HG02642 (cell line): ENCODE measurements at regions not wholly inside any gene's neighbourhood (a gene's known extent, or its start where the extent isn't known, plus 50 kb on each side); places are given as distances from the start of the nearest gene placed in this dataset.
"Not testable (repeated sequence)": the region's sequence is repeated elsewhere in the genome, so short reads cannot be mapped to it uniquely, and the experiment has no call there.

Experiments
- ATAC-seq: cut with Tn5 transposase; IDR thresholded peaks from one replicate; pipeline ENCODE4 v1.9.1; 2021; ENCODE audit warnings: mild to moderate bottlenecking; ENCODE audit not compliant: unreplicated experiment, poor library complexity

- ATAC-seq, result no peak
Measured at GRCh38 chr14:83863042-83863774, 1666.7 kb upstream of the FLRT2 start.

- ATAC-seq, result no peak
Measured at GRCh38 chr14:83864106-83864505, 1665.8 kb upstream of the FLRT2 start.

GRCh38 chr14:83867566-83868225, 1662.2 kb upstream of the FLRT2 start:
- ATAC-seq, result no peak

DNA sequence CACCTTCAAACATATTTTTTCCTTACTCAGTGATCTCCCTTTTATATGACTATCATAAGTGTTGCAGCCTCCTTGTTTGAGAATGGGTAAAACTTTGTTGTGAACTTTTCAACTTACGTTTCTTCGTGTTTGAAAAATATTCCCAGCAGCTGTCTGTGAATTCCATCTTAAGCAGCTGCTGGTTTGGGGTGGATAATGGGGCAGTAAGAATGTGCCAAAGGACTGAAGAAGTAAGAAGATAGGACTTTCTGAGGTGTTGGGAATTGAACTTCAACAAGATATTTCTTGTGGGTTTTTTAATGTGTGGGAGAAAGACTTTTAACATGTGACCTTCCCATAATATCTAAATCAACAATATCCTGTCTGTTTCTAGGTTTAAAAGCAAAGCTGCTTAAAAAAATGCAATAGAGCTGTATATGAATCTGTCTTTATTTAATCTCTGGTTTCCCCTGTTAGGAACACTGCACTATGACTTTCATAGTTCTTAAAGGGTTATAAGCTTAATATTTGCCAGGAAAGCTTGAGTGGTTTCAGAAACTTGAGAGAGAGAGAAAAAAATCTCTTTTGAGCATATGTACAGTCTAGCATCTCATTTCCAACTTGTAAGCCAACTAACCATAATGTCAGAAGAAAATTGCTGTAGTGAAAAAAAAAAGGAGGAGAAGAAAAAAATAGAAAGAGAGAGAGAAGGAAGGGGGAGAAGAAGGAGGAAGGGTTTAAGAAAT, 1659.2 kb upstream of the FLRT2 start:
- no peak for ATAC-seq

DNA sequence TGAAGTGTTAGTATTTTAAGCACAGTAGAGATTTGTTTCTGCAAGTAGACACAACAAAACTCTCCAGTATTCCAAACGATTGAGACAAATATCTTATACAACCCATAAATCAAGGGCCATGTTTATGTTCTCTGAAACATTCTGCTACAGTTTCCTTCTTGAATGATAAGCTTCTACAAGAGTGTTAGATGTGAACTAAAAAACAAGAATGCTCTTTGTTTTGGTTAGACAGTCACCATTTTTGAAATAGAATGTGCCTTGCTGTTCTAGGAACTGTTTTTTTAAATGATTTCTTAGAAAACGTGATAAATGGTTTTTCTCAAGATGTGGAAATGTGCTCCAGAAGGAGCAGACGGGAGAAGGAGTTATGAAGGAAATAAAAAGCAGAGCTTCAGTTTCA, 1656.3 kb upstream of the FLRT2 start:
- no peak for ATAC-seq

GRCh38 chr14:83874662-83875061, 1655.3 kb upstream of the FLRT2 start:
- ATAC-seq, result no peak

GRCh38 chr14:83883732-83884131, 1646.2 kb upstream of the FLRT2 start:
- ATAC-seq, result no peak

DNA sequence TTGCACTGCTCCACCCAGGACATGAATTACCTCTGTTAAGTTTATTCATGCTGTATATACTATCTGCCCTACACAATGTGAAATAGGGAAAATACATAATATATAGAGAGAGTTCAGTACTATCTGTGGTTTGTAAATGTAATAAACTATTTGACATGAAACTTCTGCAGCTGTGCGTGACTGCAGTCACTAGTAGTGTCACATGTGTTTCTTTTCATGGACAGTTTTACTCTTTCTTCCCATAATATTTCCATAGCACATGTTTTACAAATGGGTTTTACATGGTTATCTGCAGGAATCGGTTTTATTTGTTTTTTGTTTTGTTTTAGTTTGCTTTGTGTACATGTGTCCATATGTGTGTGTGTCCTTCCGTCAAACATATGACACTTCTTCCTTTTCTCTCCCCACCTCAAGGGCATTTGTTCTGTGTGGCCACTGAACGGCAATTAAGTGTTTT, 1644.1 kb upstream of the FLRT2 start:
- no peak for ATAC-seq

DNA sequence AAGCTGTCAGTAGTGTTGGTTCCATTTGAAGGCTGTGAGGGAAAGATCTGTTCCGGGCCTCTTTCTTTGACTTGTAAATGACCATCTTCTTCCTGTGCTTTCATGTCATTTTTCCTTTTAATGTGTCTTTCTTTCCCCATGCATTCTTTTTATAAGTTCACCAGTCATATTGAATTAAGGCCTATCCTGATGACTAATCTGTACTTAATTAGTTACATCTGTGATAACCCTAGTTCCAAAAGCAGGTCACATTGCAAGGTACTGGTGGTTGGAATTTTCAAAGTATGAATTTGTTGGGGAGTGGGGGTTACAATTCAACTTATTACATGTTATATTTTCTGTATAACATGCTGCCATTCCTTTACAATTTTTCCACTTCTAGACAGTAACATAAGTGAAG, 1642.1 kb upstream of the FLRT2 start:
- ATAC-seq, result no peak

- ATAC-seq, result no peak
Measured at GRCh38 chr14:83893447-83893846, 1636.5 kb upstream of the FLRT2 start.

GRCh38 chr14:83894568-83894967, 1635.4 kb upstream of the FLRT2 start:
- ATAC-seq, result no peak

GRCh38 chr14:83898558-83898957, 1631.4 kb upstream of the FLRT2 start:
- ATAC-seq, result not testable (repeated sequence)

DNA sequence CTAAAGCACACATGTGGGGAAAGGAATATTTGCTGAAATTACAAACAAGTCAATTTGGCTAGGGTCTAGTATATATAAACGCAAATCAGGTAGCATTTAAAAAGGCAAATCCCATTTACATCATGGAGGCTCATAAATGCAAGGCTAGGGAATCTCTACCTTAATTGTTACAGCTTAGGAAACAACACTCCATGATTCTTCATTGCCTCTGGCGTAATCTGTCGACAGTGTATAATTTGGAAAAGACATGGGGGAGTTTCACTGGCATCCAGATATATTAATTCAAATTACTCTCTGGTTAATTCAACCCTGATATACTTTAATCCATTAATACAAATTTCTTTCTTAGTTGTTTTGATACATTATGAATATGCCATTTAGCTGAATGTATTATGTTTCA, 1630.2 kb upstream of the FLRT2 start:
- no peak for ATAC-seq

DNA sequence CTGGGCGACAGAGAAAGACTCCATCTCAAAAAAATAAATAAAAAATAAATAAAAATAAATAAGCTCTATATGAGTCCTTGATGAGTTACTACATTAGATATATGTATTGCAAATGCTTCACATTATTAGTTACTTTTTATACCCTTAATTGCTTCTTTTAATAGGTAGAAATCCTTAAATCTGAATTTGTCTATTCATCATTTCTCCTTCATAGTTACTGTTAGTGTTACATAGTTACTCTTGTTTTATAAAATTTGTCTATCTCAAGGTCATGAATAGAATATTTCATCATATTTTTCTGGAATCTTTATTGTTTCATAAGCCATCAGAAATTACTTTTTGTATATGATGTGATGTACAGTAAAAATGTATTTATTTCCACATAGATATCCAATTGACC, 1624.8 kb upstream of the FLRT2 start:
- no peak for ATAC-seq

DNA sequence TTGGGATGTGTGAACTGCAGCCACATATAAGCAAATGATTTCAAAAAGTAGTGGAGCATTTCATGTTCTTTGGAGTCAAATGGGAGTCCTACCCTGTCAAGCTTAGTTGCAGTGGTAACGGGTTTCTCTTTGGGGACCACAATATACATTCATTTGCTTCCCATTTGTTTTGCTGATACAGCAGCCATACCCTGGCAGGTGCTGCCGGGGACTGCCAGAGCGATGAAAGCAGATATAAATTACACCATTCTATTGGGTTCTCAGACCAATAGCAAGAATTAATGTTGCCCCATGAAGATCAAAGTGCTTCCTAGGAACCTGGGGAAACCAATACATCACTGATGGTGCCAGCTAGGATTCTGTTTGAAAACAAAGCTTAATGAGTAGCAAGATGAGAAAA, 1621.5 kb upstream of the FLRT2 start:
- no peak for ATAC-seq

DNA sequence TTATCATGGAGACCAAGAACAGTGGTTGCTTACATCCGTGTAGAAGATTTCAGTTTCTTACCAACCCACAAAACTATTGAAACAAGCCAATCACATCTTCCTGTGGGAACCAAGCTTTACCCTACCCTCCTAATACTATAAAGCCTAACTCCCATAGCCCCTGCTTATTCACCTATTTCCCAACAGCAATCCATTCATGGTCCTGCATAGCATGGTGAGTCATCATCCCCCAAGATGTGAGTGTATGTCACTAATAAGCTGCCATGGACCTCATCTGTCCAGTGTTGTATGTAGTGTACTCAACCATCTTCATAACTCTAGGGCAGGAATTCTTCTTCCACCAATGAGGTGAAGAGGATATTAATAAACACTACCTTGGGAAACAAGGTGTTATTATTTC, 1620.4 kb upstream of the FLRT2 start:
- no peak for ATAC-seq

GRCh38 chr14:83912032-83912642, 1617.8 kb upstream of the FLRT2 start:
- ATAC-seq, result no peak

- ATAC-seq, result no peak
Measured at GRCh38 chr14:83913476-83913875, 1616.5 kb upstream of the FLRT2 start.

DNA sequence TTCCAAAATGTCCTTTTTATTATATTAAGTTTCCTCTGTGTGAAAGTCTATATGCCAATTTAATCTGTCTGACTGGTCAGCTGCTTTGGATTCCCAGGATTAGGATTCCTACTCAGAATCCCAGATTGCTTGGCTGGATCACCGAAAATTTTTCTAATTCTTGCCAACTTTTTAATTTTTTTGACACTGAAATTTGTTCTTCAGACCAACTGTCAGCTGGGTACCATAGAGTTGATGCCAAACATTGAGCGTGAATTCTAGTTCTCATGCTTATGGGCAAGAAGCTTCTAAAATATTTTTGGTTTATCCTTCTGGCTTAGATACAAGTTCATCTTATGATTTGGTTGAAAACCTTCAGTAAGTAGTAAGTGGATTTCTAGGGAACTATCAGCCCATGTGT, 1611.4 kb upstream of the FLRT2 start:
- no peak for ATAC-seq

DNA sequence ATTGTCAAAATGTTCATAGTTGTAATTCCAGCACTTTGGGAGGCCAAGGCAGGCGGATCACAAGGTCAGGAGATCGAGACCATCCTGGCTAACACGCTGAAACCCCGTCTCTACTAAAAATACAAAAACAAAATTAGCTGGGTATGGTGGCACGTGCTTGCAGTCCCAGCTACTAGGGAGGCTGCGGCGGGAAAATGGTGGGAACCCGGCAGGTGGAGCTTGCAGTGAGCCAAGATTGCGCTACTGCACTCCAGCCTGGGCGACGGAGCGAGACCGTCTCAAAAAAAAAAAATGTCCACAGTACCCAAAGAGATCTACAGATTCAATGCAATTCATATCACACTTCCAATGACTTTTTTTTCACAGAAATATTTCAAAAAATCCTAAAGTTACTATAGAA, 1610.3 kb upstream of the FLRT2 start:
- not testable (repeated sequence) for ATAC-seq

GRCh38 chr14:83923842-83924241, 1606.1 kb upstream of the FLRT2 start:
- ATAC-seq, result no peak
